ENCODE measurements at regions not wholly inside any gene's neighbourhood (a gene's known extent, or its start where the extent isn't known, plus 50 kb on each side); places are given as distances from the start of the nearest gene placed in this dataset.

- no peak overlapping the region for H2AFZ ChIP-seq (ENCODE audit: low read depth, low read length, severe bottlenecking)
- no peaks in the 10 kb centered on the region for H3F3A ChIP-seq (ENCODE audit: insufficient read depth)
- H3K9me3 ChIP-seq (ENCODE audit: insufficient read depth, low read length): no peaks in the 10 kb centered on the region
- no peaks in the 10 kb centered on the region for H3K9me2 ChIP-seq (replicated peaks; ENCODE audit: insufficient read depth, low read length)
- no peaks in the 10 kb centered on the region for H3K36me3 ChIP-seq (ENCODE audit: low read length)
- TF ChIP-seq CTCF (IDR thresholded peaks at IDR 0.05; ENCODE audit: insufficient read depth, low read length, poor library complexity, severe bottlenecking) (no peak), EZH2phosphoT487 (conservative IDR thresholded peaks at IDR 0.05; ENCODE audit: low read length) (no peak)
- H3K79me2 ChIP-seq (ENCODE audit: insufficient read depth, low read length): no peaks in the 10 kb centered on the region
- H3K27ac ChIP-seq (ENCODE audit: low read depth, low read length): no peak overlapping the region
- H3K4me2 ChIP-seq (ENCODE audit: low read depth, low read length, poor library complexity, severe bottlenecking): no peak overlapping the region
- H3K4me3 ChIP-seq (ENCODE audit: insufficient read depth, low read length, poor library complexity, severe bottlenecking): no peak overlapping the region
- no peaks in the 10 kb centered on the region for H4K20me1 ChIP-seq (ENCODE audit: low read depth, low read length)
- H3K9ac ChIP-seq (ENCODE audit: low read length): no peak overlapping the region
- no peaks in the 10 kb centered on the region for H3K27me3 ChIP-seq (ENCODE audit: low read length)
Measured at GRCh38 chr5:114007678-114008077, 354.2 kb upstream of the KCNN2 start.

GRCh38 chr5:114010362-114010761, 351.5 kb upstream of the KCNN2 start:
- Histone ChIP-seq H2AFZ (ENCODE audit: low read depth, low read length, severe bottlenecking) (no peak overlapping the region), H3K27ac (ENCODE audit: low read depth, low read length) (no peak overlapping the region), H4K20me1 (ENCODE audit: low read depth, low read length) (no peaks in the 10 kb centered on the region), H3K36me3 (ENCODE audit: low read length) (no peaks in the 10 kb centered on the region), H3K4me3 (ENCODE audit: insufficient read depth, low read length, poor library complexity, severe bottlenecking) (no peak overlapping the region), H3K9me3 (ENCODE audit: insufficient read depth, low read length) (no peaks in the 10 kb centered on the region), H3K27me3 (ENCODE audit: low read length) (no peaks in the 10 kb centered on the region), H3K9me2 (replicated peaks; ENCODE audit: insufficient read depth, low read length) (no peaks in the 10 kb centered on the region), H3K79me2 (ENCODE audit: insufficient read depth, low read length) (no peaks in the 10 kb centered on the region), H3K9ac (ENCODE audit: low read length) (no peak overlapping the region), H3F3A (ENCODE audit: insufficient read depth) (no peaks in the 10 kb centered on the region), H3K4me2 (ENCODE audit: low read depth, low read length, poor library complexity, severe bottlenecking) (no peak overlapping the region)
- TF ChIP-seq CTCF (IDR thresholded peaks at IDR 0.05; ENCODE audit: insufficient read depth, low read length, poor library complexity, severe bottlenecking) (no peak), EZH2phosphoT487 (conservative IDR thresholded peaks at IDR 0.05; ENCODE audit: low read length) (no peak)

GRCh38 chr5:114018186-114018585, 343.7 kb upstream of the KCNN2 start:
- H3K9me2 ChIP-seq (replicated peaks; ENCODE audit: insufficient read depth, low read length): no peaks in the 10 kb centered on the region
- no peak overlapping the region for H3K4me2 ChIP-seq (ENCODE audit: low read depth, low read length, poor library complexity, severe bottlenecking)
- H4K20me1 ChIP-seq (ENCODE audit: low read depth, low read length): no peaks in the 10 kb centered on the region
- TF ChIP-seq CTCF (IDR thresholded peaks at IDR 0.05; ENCODE audit: insufficient read depth, low read length, poor library complexity, severe bottlenecking) (no peak), EZH2phosphoT487 (conservative IDR thresholded peaks at IDR 0.05; ENCODE audit: low read length) (no peak)
- H3K36me3 ChIP-seq (ENCODE audit: low read length): no peaks in the 10 kb centered on the region
- no peak overlapping the region for H3K27ac ChIP-seq (ENCODE audit: low read depth, low read length)
- no peak overlapping the region for H3K4me3 ChIP-seq (ENCODE audit: insufficient read depth, low read length, poor library complexity, severe bottlenecking)
- H3K9me3 ChIP-seq (ENCODE audit: insufficient read depth, low read length): no peaks in the 10 kb centered on the region
- H3K79me2 ChIP-seq (ENCODE audit: insufficient read depth, low read length): no peaks in the 10 kb centered on the region
- no peak overlapping the region for H3K9ac ChIP-seq (ENCODE audit: low read length)
- no peak overlapping the region for H2AFZ ChIP-seq (ENCODE audit: low read depth, low read length, severe bottlenecking)
- no peaks in the 10 kb centered on the region for H3F3A ChIP-seq (ENCODE audit: insufficient read depth)
- H3K27me3 ChIP-seq (ENCODE audit: low read length): no peaks in the 10 kb centered on the region

Measured in SU-DHL-6 (cell line).